GM23248 (cell line): ENCODE measurements at regions not wholly inside any gene's neighbourhood (a gene's known extent, or its start where the extent isn't known, plus 50 kb on each side); places are given as distances from the start of the nearest gene placed in this dataset.

Source experiments
- DNase-seq: peaks from one replicate; pipeline ENCODE4 v3.0.0-alpha.2; 2015
- H2AFZ ChIP-seq: fragments of 200-600 bp; sonication (generic); 2 replicates; pipeline ENCODE4 v1.6.1; 2016; ENCODE audit warnings: antibody characterized with exemption
- H3F3A ChIP-seq: fragments of 200-600 bp; sonication (generic); 2 replicates; pipeline ENCODE4 v1.6.1; 2016; ENCODE audit warnings: mild to moderate bottlenecking, antibody characterized with exemption, mixed run types; ENCODE audit not compliant: insufficient read depth
- H3K27ac ChIP-seq: fragments of 200-600 bp; sonication (generic); 2 replicates; pipeline ENCODE4 v1.5.1; 2016; ENCODE audit warnings: mild to moderate bottlenecking
- H3K27me3 ChIP-seq: fragments of 200-600 bp; sonication (generic); replicated peaks from 2 replicates; pipeline ENCODE4 v1.6.1; 2016; ENCODE audit warnings: mild to moderate bottlenecking; ENCODE audit not compliant: insufficient read depth
- H3K36me3 ChIP-seq: fragments of 200-600 bp; sonication (generic); 2 replicates; pipeline ENCODE4 v1.6.1; 2016; ENCODE audit warnings: low read depth, mild to moderate bottlenecking
- H3K4me1 ChIP-seq: fragments of 200-600 bp; sonication (generic); 2 replicates; pipeline ENCODE4 v1.6.1; 2016; ENCODE audit warnings: mild to moderate bottlenecking; ENCODE audit not compliant: insufficient read depth
- H3K4me2 ChIP-seq: fragments of 200-600 bp; sonication (generic); one replicate; pipeline ENCODE4 v1.6.1; 2016; ENCODE audit warnings: mild to moderate bottlenecking; ENCODE audit not compliant: unreplicated experiment
- H3K4me3 ChIP-seq: fragments of 200-600 bp; sonication (generic); 2 replicates; pipeline ENCODE4 v1.5.1; 2016; ENCODE audit warnings: mild to moderate bottlenecking
- H3K79me2 ChIP-seq: fragments of 200-600 bp; sonication (generic); 2 replicates; pipeline ENCODE4 v1.6.1; 2016; ENCODE audit warnings: mild to moderate bottlenecking; ENCODE audit not compliant: insufficient read depth
- H3K9ac ChIP-seq: fragments of 200-600 bp; sonication (generic); 2 replicates; pipeline ENCODE4 v1.6.1; 2016; ENCODE audit warnings: mild to moderate bottlenecking
- H3K9me2 ChIP-seq: fragments of 200-600 bp; sonication (generic); 2 replicates; pipeline ENCODE4 v1.6.1; 2016; ENCODE audit warnings: mixed run types, mild to moderate bottlenecking, moderate library complexity; ENCODE audit not compliant: insufficient read depth
- H3K9me3 ChIP-seq: fragments of 200-600 bp; sonication (generic); one replicate; pipeline ENCODE4 v1.6.1; 2017; ENCODE audit warnings: low read depth
- H4K20me1 ChIP-seq: fragments of 200-600 bp; sonication (generic); 2 replicates; pipeline ENCODE4 v1.6.0; 2016; ENCODE audit not compliant: insufficient read depth
- EZH2 ChIP-seq: fragments of 200-600 bp; sonication (generic); IDR thresholded peaks from 2 replicates; pipeline ENCODE4 v1.6.1; 2018; ENCODE audit warnings: antibody characterized with exemption, mild to moderate bottlenecking; ENCODE audit not compliant: insufficient read depth, poor library complexity, severe bottlenecking
- EZH2phosphoT487 ChIP-seq: fragments of 200-600 bp; sonication (generic); IDR thresholded peaks from 2 replicates; pipeline ENCODE4 v1.6.1; 2018; ENCODE audit warnings: antibody characterized with exemption, moderate library complexity, mild to moderate bottlenecking, low read depth; ENCODE audit not compliant: insufficient read depth
- WGBS, 2 experiments: methylation state at CpG; one replicate each; pipeline ENCODE4 v1.1.6; 2015 to 2017; ENCODE audit warnings: low lambda C conversion rate in 2 of 2, low coverage in 1 of 2; ENCODE audit errors: missing lambda C conversion rate in 2 of 2; 5-methylcytosine and 5-hydroxymethylcytosine counted together
- in situ Hi-C: fragments of 300-500 bp; cut with MboI; formaldehyde crosslinking; loops from 2 replicates; pipeline ENCODE4 v1.15.0; 2020

DNA sequence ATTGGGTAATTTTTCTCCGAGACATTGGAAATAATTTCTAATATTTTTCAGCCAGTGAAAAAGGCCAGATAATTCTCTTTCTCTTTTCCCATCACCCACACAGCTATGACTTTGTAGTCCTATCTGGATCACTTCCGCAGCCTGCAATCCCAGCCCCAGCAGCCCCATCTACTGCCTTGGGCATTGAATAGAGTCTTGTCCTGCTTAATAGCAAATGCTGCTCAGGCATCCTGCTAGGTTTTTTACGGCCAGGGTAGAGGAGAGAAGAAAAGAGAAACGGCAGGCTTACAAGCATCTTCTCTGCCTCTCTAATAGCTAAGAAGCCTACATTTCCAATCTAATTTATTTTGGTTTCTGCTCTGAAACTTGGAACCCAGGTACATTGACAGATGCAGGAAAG, 154.3 kb upstream of the B3GAT1 start:
- WGBS, 2 experiments = 20 to 21% methylated on average over 4 of the region's 4 CpGs
- H3K36me3 ChIP-seq = no peaks in the 10 kb centered on the region
- no peak overlapping the region for H3K4me3 ChIP-seq
- no peak for DNase-seq
- H3K9ac ChIP-seq = no peak overlapping the region
- TF ChIP-seq EZH2phosphoT487 (no peak), EZH2 (no peak)
- no peaks in the 10 kb centered on the region for H3K9me2 ChIP-seq
- H3K9me3 ChIP-seq = no peaks in the 10 kb centered on the region
- no peaks in the 10 kb centered on the region for H3K79me2 ChIP-seq
- in situ Hi-C loops = no loop called here
- H3K4me2 ChIP-seq = no peak overlapping the region
- no peaks in the 10 kb centered on the region for H3F3A ChIP-seq
- H4K20me1 ChIP-seq = no peaks in the 10 kb centered on the region
- H3K27me3 ChIP-seq = no peaks in the 10 kb centered on the region
- no peak overlapping the region for H3K27ac ChIP-seq
- no peak overlapping the region for H2AFZ ChIP-seq
- no peaks in the 10 kb centered on the region for H3K4me1 ChIP-seq

DNA sequence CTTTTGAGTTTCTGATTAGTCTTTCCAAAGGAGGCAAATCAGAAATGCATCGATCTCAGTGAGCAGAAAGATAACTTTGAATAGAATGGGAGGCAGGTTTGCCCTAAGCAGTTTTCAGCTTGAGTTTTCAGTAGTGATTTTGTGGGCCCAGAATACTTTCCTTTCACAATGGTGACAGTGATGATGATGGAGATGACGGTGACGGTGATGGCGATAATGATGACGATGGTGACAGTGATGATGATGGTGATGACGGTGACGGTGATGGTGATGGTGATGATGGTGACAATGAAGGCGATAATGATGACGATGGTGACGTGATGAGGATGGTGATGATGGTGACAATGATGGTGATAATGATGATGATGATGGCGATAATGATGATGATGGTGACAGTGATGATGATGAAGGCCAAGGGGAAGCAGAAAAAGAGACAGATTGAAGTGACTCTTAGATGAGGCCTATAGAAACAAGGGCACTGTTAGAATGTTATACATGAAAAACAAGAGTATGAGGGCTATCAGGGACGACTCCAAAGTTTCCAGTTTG, 153.4 kb upstream of the B3GAT1 start:
- Histone ChIP-seq H3K36me3 (no peaks in the 10 kb centered on the region), H3K4me2 (no peak overlapping the region), H4K20me1 (no peaks in the 10 kb centered on the region), H3K27ac (no peak overlapping the region), H3K9ac (no peak overlapping the region), H3K27me3 (no peaks in the 10 kb centered on the region), H3K79me2 (no peaks in the 10 kb centered on the region), H3K9me3 (no peaks in the 10 kb centered on the region), H3F3A (no peaks in the 10 kb centered on the region), H3K9me2 (no peaks in the 10 kb centered on the region), H3K4me1 (no peaks in the 10 kb centered on the region), H3K4me3 (no peak overlapping the region), H2AFZ (no peak overlapping the region)
- TF ChIP-seq EZH2phosphoT487 = no peak
- TF ChIP-seq EZH2 = no peak
- 46 to 54% methylated on average over 12 of the region's 12 CpGs for WGBS, 2 experiments
- in situ Hi-C loops = no loop called here
- DNase-seq = no peak

DNA sequence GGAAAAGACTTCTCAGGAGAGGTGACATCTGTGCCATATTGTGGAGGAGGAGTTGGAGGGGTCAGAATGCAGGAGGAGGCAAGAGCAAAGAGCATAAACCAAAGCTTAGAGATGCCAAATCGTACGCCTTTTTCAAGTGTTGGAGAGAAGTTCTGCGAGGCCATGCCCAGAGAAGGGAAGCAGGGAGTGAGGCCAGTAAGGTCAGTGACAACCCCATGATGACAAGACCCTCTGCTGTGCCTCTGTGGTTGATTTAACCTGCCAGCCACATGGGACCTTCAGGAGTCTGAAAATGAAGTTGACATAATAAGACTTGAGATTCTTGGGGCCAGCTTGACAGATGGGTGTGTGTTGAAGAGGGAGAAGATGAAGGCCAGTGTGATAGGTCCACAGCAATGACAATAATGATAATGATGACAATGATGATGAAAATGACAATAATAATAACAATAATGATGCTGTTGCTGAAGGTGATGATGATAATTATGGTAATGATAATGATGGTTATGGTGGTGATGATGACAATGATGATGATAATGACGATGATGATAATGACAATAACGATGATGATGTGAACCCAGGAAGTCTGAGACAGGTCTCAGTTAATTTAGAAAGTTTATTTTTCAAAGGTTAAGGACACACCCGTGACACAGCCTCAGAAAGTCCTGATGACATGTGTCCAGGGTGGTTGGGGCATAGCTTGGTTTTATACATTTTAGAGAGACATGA, 152.6 kb upstream of the B3GAT1 start:
- Histone ChIP-seq H3K79me2 (no peaks in the 10 kb centered on the region), H3F3A (no peaks in the 10 kb centered on the region), H3K9me3 (no peaks in the 10 kb centered on the region), H3K4me3 (no peak overlapping the region), H3K4me1 (no peaks in the 10 kb centered on the region), H3K4me2 (no peak overlapping the region), H3K9ac (no peak overlapping the region), H3K27me3 (no peaks in the 10 kb centered on the region), H3K27ac (no peak overlapping the region), H2AFZ (no peak overlapping the region), H4K20me1 (no peaks in the 10 kb centered on the region), H3K36me3 (no peaks in the 10 kb centered on the region), H3K9me2 (no peaks in the 10 kb centered on the region)
- no peak for DNase-seq
- WGBS, 2 experiments = 28% methylated on average over 6 of the region's 6 CpGs
- in situ Hi-C loops = no loop called here
- no peak for TF ChIP-seq EZH2phosphoT487
- no peak for TF ChIP-seq EZH2

DNA sequence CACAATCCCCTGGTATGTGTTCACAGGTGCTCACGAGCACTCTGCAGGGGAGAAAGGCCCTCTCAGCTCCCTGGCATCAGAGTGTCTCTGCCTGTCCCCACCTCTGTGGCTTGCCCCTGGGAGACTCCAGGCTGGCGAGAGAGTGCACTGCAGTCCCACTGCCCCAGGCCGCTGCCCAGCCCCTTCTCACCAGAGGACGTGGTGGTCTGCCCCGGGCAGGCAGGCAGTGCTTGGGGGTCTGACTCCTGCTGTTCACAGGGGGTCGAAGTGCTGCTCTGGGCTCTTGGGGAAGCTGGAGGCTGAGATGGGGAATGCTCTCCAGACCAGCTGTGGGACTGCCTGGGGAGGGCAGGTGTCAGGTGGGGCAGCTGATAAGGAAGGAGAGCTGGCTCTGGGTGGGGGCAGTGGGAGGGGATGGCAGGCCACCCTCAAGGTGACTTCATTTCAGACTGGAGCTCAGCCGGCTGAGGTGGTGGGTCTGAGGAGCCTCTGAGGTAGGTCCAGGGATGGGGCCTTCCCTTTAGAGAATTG, 151.0 kb upstream of the B3GAT1 start:
- Histone ChIP-seq H3K4me1 (no peaks in the 10 kb centered on the region), H3F3A (no peaks in the 10 kb centered on the region), H2AFZ (no peak overlapping the region), H3K27me3 (no peaks in the 10 kb centered on the region), H3K9me2 (no peaks in the 10 kb centered on the region), H3K4me2 (no peak overlapping the region), H3K79me2 (no peaks in the 10 kb centered on the region), H3K27ac (no peak overlapping the region), H3K36me3 (no peaks in the 10 kb centered on the region), H3K9ac (no peak overlapping the region), H4K20me1 (no peaks in the 10 kb centered on the region), H3K4me3 (no peak overlapping the region), H3K9me3 (no peaks in the 10 kb centered on the region)
- in situ Hi-C loops = no loop called here
- 8 to 19% methylated on average over 7 of the region's 7 CpGs for WGBS, 2 experiments
- no peak for DNase-seq
- TF ChIP-seq EZH2 = no peak
- TF ChIP-seq EZH2phosphoT487 = no peak
